AG04450 (cell line): ENCODE measurements at regions not wholly inside any gene's neighbourhood (a gene's known extent, or its start where the extent isn't known, plus 50 kb on each side); places are given as distances from the start of the nearest gene placed in this dataset.

ENCODE experiments used
- CTCF ChIA-PET: fragments of 300-600, 350-600 bp; formaldehyde crosslinking; extraction: SDS; loops from one replicate; lab custom pipeline; 2022; ENCODE audit warnings: antibody characterized with exemption, inconsistent platforms; lab: Charles Lee
- POLR2A ChIA-PET: fragments of 350-600 bp; formaldehyde crosslinking; extraction: SDS; loops from one replicate; lab custom pipeline; 2021; ENCODE audit warnings: antibody characterized with exemption, inconsistent platforms; lab: Yijun Ruan, JAX
- DNase-seq: peaks from one replicate; pipeline ENCODE4 v3.0.0-alpha.2; 2011; ENCODE audit warnings: low read depth, low spot score
- H3K27ac ChIP-seq: one replicate; pipeline ENCODE4 v1.5.1; 2012; ENCODE audit warnings: low read depth, low read length, control low read depth
- H3K27me3 ChIP-seq: one replicate; pipeline ENCODE4 v1.6.0; 2012; ENCODE audit warnings: low read length; ENCODE audit not compliant: control insufficient read depth, insufficient read depth
- H3K4me3 ChIP-seq: 2 replicates; pipeline ENCODE4 v1.5.1; 2011; ENCODE audit warnings: mild to moderate bottlenecking, low read depth, low read length, control low read depth
- H3K9me3 ChIP-seq: 2 replicates; pipeline ENCODE4 v1.5.1; 2012; ENCODE audit warnings: low read length; ENCODE audit not compliant: control insufficient read depth, insufficient read depth
- CTCF ChIP-seq: IDR thresholded peaks from 2 replicates; pipeline ENCODE4 v1.5.1; 2011; ENCODE audit warnings: low read depth, low read length, control low read depth, inconsistent platforms

- ChIA-PET CTCF (interaction anchor here (0.5 to 2.5 kb wide), 39 partner anchors 11 to 985 kb away, joined by 3 to 13 read pairs (median 3); no protein-coding TSS in a partner anchor), POLR2A (no interaction called here)
- H3K9me3 ChIP-seq = no peaks in the 10 kb centered on the region
- TF ChIP-seq CTCF = peak; percentile 73
- H3K27ac ChIP-seq = no peak overlapping the region
- H3K4me3 ChIP-seq = no peak overlapping the region
- no peaks in the 10 kb centered on the region for H3K27me3 ChIP-seq
- peak; percentile 15 for DNase-seq
These were observed 220.2 kb upstream of the UGT8 start for GRCh38 chr4:114378305-114378903.

- Histone ChIP-seq H3K4me3 (no peak overlapping the region), H3K9me3 (no peaks in the 10 kb centered on the region), H3K27me3 (peaks cover 3% of the 10 kb centered on the region), H3K27ac (no peak overlapping the region)
- POLR2A ChIA-PET = no interaction called here
- TF ChIP-seq CTCF = no peak
- CTCF ChIA-PET = interaction anchor here (1.2 to 2.8 kb wide), 4 partner anchors 202 to 989 kb away, joined by 3 to 26 read pairs (median 4); no protein-coding TSS in a partner anchor
- DNase-seq = no peak
These were observed 215.5 kb upstream of the UGT8 start for GRCh38 chr4:114383067-114383466.

- peak; percentile 65 for DNase-seq
- TF ChIP-seq CTCF = no peak
- no peaks in the 10 kb centered on the region for H3K9me3 ChIP-seq
- ChIA-PET POLR2A (no interaction called here), CTCF (interaction anchor here (0.6 to 2.8 kb wide), 7 partner anchors 203 to 1105 kb away, joined by 3 to 26 read pairs (median 5); no protein-coding TSS in a partner anchor)
- H3K4me3 ChIP-seq = no peak overlapping the region
- H3K27ac ChIP-seq = no peak overlapping the region
- H3K27me3 ChIP-seq = peaks cover 4% of the 10 kb centered on the region
These were observed 214.9 kb upstream of the UGT8 start for GRCh38 chr4:114383721-114384120.

- ChIA-PET POLR2A (interaction anchor here (0.6 kb wide), 1 partner anchor 486 kb away, joined by 3 read pairs; no protein-coding TSS in a partner anchor), CTCF (interaction anchor here (0.6 to 2.8 kb wide), 23 partner anchors 14 to 1278 kb away, joined by 3 to 26 read pairs (median 4); no protein-coding TSS in a partner anchor)
- Histone ChIP-seq H3K27ac (no peak overlapping the region), H3K9me3 (no peaks in the 10 kb centered on the region), H3K4me3 (no peak overlapping the region), H3K27me3 (peaks cover 6% of the 10 kb centered on the region)
- TF ChIP-seq CTCF = peak; percentile 62
- DNase-seq = peak; percentile 27
These were observed 214.0 kb upstream of the UGT8 start for GRCh38 chr4:114384629-114385028.
